GM18499 (cell line): ENCODE measurements at regions not wholly inside any gene's neighbourhood (a gene's known extent, or its start where the extent isn't known, plus 50 kb on each side); places are given as distances from the start of the nearest gene placed in this dataset.
"Not testable (repeated sequence)": the region's sequence is repeated elsewhere in the genome, so short reads cannot be mapped to it uniquely, and the experiment has no call there.

Experiments
- ATAC-seq: cut with Tn5 transposase; IDR thresholded peaks from one replicate; pipeline ENCODE4 v1.9.1; 2021; ENCODE audit warnings: moderate number of reproducible peaks; ENCODE audit not compliant: insufficient read depth, unreplicated experiment

DNA sequence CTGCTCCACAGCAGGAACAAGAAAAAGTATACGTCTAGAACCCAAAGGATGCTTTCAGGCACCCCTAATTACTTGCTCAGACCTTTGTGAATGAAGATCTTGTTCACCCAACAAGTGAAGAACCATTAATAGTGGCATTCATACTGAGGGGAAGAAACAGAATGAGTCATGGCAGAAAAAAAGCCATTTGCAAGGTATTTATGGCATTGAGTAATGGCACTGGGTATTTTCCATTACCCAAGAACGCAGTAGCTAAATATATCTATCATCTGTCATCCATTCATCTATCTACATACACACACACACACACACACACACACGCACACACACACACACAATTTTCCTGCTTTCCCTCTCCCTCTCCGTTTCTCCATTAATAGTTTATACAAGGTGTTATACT is 56.4 kb upstream of the XIRP2 start:
- no peak for ATAC-seq

DNA sequence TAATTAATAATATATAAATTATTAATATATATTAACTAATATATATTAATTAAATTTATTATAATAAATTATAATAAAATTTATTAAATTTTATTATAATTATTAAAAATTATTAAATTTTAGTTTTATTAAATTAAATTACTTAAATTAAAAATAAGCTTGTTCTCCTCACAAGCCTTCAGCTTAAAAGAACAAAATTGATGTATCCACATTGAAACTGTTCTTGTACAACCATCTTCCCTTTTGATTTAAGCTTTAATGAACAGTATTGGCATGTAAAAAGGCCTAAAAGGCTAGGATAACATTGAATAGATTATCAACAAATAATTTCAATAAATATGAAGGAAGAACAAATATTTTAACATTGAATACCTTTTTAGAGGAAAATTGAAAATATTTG is 62.4 kb upstream of the XIRP2 start:
- no peak for ATAC-seq

DNA sequence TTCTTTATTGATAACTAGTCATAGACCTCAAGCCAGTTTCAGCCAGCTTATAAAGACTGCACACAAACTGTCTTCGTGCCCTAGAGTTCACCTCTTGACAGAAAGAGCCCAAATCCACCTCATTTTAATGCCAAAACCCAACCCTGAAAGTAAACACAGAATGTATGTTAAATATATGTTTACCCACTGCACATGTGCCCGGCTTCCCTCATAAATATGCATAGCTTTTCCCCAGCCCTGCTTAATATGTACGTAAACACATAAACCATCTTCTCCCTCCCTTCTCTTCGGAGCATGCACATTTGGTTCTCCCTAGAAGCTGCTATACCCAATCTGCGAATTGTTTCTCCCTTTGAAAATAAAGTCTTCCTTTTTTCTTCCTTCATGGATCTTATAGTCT is 73.9 kb upstream of the XIRP2 start:
- ATAC-seq: no peak

DNA sequence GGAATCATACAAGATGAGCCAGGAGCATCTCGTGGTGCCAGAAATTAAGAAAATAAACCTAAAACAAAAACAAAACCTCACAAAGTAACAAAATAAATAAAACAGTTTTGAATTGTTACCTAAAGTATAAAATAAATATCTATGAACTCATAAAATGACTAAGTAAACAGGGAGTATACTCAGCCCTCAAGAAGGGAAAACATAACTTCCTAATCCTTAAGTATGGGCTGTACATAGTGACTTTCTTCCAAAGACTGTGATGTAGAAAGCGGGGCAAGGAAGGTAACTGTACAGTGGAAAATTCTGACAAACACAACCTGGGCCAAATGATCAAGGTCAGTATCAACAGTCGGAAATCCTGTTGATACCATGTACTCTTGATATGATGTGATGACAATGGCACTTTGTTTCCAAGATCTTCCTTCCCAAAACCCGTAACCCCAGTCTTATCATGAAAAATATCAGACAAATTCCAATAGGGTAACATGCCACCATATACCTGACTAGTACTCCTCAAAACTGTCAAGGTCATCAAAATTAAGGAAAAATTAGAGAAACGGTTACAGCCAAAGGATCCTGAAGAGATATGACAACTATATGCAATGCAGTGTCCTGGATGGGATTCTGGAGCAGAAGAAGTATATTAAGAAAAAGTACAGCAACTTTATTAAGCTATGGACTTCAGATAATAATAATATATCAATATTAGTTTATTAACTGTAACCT is 76.0 kb upstream of the XIRP2 start:
- ATAC-seq: no peak

DNA sequence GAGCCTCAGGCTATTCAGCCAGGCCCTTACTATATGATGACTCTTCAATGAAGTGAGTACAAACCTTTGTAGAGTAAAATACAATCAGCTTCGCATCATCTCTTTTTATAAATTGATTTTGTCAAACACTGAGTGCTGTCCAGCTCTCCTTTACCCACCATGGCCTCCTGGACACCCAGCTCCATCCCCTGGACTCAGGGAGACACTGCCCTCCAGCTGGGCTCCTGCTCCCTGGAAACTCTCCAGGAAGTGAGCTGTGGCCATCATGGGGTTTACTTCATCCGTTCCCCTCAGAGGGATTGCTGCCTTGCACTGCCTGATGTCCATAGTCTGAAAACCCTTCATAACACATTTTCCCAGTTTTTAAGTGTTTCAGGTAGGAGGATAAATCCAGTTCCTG is 82.5 kb upstream of the XIRP2 start:
- no peak for ATAC-seq

DNA sequence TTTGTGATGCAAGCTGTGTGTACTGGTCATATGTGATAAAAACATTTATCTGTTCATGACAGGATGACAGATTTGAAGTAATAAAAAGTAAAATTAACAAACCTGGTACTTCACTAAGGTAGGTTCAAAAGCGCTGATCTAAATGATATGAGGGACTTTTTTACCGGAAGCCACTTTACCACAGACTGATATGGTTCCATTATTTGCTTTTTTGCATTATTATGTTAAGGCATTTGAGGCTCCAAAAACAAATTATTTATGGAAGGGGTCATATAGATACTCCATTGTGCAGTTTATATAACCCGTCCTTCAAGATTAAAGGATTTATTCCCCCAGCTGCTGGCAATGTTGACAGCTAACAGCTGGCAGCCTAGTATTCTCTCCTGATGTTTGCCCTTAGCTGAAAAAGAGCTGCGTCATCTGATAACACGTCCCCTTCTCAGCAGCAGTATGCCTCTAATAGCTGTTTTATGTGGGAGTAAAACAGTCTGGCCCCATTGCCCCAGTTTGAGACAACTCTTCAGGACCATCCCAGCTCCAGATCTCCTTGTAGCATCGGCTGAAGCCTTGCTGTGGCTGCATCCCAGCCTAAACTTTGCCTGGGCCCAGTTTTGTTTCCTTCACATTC is 84.8 kb upstream of the XIRP2 start:
- ATAC-seq: no peak

DNA sequence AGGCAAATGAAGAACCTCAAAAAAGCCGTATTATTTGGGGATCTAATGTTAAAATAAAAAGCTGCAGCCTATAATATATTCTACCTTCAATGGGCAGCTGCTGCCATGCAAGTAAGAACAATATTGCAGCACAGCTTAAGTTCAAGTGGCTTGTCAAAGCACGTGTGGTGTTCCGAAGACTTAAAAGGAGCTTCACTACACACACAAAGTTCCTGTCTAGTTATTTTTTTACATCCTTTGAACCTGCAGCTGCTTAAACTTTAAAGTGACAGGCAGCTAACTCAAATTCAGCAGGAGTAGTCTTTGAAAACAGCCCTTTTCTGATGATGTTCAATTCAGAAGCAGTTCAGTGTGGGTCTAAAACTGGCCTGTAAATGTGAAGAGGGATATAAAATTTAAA is 85.8 kb upstream of the XIRP2 start:
- ATAC-seq: no peak

DNA sequence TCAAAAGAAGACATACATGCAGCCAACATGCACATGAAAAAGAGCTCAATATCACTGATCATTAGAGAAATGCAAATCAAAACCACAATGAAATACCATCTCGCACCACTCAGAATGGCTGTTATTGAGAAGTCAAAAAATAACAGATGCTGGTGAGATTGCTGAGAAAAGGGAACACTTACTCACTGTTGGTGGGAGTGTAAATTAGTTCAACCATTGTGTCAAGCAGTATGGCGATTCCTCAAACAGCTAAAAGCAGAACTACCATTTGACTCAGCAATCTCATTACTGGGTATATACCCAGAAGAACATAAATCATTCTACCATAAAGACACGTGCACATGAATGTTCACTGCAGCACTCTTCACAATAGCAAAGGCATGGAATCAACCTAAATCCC is 95.5 kb upstream of the XIRP2 start:
- no peak for ATAC-seq

DNA sequence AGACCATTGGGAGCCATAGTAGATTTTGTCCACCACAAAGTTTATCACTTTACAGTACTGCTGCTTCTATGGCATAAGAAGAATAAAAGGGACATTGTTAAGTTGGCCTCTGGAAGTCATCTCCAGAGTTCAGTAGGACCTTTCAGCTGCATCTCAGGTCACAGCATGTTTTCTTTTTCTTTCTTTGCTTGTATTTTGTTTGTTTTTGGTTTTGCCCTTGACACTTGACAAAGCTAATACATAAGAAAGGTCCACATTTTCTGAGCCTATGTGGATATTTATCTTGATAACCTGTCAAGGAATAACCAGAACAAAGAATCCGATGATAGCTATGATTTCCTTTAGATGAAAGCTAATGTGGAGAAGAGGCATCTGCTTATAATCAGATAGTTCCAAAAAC is 101.6 kb upstream of the XIRP2 start:
- ATAC-seq: no peak

DNA sequence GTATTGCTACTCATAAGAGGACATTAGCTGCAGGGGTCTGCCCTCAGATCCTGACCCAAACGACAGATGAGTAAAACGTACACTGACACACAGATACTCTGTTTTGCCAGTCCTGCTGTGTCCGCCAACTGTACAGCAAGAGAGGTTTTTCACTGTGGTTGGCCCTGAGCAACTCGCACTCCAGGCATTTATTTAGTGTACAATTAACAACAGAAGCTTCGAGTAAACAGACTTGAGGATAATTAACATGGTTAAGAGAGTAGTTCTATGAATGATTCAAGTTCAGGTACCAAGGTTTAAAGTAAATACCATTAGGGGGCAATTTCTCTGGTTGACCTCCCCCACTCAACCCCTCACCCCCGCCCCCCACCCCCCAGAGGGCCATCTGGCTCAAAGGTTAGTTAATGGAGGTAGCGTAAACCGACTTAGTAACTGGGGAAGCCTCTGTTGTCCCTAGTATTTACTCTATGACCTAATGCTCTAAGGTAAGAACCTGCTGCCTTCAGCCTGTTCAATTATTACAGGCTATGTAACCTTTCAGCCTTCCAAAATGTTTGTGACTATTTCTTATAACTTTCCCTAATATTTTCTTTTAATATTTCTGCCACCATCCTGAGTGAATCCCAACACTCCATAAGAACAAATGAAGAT is 103.9 kb upstream of the XIRP2 start:
- ATAC-seq: no peak

DNA sequence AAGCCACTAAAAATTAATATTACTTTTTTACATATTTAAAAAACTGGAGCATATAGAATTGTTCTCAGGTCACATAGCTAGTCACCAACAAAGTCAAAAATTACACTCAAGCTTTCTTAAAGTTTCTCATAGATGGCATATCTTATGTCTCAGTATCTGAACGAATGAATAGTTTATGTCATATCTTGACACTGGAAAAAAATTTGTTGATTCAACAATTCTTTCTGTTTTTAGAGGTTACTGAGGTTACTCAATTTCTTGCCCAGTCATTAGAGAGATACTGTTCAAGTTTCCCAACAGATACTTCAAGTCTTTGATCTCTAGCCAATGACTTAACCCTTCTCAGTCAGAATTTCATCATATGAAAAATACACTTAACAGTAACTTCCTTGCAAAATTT is 113.1 kb upstream of the XIRP2 start:
- no peak for ATAC-seq

DNA sequence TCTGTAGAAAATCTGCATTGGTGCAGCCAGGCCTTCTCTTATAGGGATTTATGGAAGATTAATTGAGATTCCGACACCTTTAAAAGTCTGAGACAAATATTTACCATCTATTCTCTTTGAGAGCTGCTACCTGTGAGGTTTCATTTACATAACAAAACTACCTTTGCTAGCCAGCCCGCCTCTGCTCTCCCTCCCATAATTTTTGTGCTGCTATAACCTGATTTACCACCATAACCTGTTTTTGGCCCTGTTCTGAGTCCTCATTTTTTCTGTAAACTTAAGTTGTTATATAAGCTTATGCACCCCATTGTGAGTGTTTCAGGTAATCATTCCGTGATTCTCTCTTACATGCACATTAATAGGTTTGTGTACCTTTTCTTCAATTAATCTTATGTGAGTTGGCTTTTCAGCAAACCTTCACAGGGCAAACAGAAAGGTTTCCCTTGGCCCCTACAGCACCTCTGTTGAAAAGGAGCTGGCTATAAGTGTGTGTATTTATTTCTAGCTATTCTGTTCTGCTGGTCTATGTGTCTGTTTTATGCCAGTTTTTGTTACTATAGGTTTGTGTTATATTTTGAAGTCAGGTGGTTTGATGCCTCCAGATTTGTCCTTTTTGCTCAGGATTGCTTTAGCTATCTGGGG is 114.9 kb upstream of the XIRP2 start:
- ATAC-seq: no peak

DNA sequence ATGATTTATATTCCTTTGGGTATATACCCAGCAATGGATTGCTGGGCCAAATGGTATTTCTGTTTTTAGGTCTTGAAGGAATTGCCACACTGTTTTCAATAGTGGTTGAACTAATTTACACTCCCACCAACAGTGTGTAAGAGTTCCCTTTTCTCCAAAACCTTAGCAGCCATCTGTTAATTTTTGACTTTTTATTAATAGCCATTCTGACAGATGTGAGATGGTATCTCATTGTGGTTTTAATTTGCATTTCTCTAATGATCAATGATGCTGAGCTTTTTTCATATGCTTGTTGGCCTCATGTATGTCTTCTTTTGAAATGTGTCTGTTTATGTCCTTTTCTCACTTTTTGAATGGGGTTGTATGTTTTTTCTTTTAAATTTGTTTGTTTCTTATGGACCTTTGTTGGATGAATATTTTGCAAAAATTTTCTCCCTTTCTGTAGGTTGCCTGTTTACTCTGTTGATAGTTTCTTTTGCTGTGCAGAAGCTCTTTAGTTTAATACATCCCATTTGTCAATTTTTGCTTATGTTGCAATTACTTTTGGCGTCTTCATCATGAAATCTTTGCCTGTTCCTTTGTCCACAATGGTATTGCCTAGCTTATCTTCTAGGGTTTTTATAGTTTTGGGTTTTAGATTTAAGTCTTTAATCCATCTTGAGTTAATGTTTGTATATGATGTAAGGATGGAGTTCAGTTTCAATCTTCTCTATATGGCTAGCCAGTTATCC is 119.7 kb upstream of the XIRP2 start:
- no peak for ATAC-seq

DNA sequence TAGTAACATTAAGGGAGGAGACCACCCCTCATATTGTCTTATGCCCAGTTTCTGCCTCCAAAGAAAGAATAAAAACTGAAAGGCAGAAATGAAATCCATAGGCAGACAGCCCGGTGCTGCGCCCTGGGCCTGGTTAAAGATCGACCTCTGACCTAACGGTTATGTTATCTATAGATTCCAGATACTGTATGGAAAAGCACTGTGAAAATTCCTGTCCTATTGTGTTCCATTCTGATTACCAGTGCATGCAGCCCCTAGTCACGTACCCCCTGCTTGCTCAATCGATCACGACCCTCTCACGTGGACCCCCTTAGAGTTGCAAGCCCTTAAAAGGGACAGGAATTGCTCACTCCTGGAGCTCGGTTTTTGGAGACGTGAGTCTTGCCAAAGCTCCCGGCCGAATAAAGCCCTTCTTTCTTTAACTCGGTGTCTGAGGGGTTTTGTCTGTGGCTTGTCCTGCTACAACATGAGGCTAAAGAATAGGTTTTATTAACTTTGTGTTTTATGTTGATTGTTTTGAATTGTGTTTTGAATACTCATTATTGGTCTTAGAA is 121.4 kb upstream of the XIRP2 start:
- ATAC-seq: not testable (repeated sequence)

DNA sequence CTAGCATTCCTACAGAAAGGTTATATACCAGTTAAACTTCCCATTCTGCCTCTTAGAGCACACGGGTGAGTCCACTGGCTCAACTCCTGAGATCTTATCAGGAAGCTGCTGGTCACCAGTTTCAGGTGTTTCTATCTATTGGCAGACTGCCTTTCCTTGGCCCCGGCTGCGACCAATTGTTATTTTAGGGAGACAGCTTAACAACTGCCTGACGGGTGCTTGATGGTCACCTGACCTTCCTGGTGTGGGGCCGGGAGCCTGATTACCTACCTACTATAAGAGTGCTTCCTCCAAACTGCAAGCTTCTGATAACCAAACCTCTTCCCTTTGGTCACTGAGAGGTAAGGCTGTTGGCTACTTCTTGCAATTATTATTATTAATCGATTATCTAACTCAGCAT is 122.1 kb upstream of the XIRP2 start:
- no peak for ATAC-seq

DNA sequence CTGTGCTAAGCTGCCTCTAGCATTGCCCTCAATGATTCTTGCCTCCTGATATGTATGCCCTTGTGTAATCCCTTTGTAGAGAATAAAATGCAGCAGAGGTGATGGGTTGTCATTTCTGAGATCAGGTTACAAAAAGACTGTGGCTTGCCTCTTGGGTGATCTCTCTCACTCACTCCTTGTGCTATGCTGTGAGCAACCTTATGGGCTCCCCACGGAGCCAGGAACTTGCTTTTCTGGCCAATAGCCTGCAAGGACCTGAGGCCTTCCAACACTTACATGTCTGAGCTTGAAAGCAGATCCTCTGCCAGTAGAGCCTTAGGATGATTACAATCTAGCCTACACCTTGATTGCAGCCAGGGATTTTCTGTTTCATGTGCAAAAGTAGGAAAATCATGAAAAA is 123.1 kb upstream of the XIRP2 start:
- ATAC-seq: no peak

DNA sequence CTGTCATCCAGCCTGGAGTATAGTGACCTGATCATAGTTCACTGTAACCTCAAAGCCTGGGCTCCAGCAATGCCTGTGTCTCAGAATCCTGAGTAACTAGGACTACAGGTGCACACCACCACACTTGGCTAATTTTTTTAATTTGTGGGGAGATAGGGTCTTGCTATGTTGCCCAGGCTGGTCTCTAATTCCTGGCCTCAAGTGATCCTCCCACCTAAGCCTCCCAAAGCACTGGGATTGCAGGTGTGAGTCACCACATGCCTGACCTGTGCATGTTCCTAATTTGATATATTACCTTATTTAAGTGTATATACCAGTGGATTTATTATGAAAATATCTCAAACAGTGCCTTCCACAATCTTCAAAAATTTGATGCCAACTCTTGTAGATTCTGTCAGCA is 123.6 kb upstream of the XIRP2 start:
- ATAC-seq: no peak

DNA sequence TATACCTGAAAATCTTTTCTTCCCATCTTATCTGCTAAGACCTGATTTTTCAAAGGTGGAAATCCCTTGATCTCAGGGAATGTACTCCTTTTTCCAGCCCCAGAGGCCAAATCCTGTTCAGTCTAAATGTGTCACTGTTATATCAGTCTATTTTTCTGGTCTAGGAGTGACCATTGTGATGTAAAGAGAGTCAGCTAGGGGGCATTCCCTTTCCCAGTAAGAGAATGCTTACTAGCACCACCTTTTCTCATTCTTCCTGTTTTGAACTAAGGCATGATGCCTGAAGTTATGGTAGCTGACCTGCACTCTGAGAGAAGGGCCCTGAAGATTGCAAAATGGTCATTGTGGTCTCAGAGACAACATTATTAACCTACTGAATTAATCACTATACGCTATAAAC is 124.1 kb upstream of the XIRP2 start:
- ATAC-seq: no peak

DNA sequence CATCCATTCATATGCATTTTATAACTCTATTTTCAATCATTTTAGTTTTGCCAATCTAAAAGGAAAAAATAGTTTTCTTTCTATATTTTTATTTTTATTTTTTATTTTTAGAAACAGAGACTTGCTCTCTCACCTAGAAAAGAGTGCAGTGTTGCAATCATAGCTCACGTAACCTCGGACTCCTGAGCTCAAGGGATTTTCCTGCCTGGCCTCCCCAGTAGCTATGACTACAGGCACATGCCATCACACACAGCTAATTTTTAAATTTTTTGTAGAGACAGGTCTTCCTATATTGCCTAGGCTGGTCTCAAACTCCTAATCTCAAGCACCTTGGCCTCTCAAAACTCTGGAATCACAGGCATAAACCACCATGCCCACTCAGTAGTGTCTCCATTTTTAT is 125.5 kb upstream of the XIRP2 start:
- ATAC-seq: no peak

DNA sequence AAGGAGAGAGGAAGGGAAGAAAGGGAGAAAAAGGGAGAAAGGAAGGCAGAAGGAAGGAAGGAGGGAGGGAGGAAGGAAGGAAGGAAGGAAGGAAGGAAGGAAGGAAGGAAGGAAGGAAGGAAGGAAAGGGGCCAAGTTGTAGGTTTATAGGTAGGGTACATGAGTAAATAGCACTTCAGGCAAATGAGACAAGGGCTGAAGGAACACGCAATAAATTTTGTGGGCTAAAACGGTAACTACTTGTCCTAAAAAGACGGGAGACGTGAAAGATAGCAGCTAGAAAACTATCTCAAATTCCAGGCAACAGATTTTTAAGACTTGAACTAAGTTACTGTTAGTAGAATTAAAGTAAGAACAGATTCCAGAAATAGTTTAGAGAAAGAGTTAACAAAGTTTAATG is 129.3 kb upstream of the XIRP2 start:
- ATAC-seq: no peak
